B cell (primary cell): ENCODE measurements at regions not wholly inside any gene's neighbourhood (a gene's known extent, or its start where the extent isn't known, plus 50 kb on each side); places are given as distances from the start of the nearest gene placed in this dataset.

Experiments
- CTCF ChIP-seq: fragments of 200-600 bp; IDR thresholded peaks from one replicate; pipeline ENCODE4 v1.8.0; 2022; ENCODE audit warnings: antibody characterized with exemption, mild to moderate bottlenecking
- EZH2 ChIP-seq: IDR thresholded peaks from 2 replicates; pipeline ENCODE4 v1.6.1; 2012; ENCODE audit warnings: borderline replicate concordance, low read depth, mild to moderate bottlenecking, moderate library complexity, low read length; ENCODE audit not compliant: insufficient read depth, poor library complexity, severe bottlenecking

DNA sequence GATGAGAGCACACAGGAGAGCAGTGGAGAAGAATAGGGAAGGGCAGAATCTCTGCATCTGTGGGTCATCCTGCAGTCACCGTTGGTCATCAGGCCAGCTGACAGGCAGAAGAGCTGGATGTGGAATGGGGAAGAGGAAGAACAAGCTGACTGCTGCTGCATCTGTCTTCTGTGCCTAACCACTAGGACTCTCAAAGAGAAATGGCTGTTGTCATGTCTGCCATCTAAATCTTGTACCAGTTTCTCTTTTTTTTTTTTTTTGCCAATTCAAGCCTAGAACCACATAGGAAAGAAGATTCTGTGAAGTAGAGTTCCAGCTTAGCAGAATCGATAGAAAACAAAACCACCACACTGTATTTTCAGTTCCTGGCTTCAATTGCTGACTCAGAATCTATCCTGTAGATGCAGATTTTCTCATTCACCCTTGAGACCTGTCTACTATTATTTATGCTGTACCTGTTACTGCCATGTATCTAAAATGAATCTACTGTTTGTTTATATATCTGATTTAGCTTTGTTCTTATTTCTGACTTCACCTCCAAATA lies 421.9 kb upstream of the PRICKLE1 start:
- TF ChIP-seq CTCF: no peak
- TF ChIP-seq EZH2: no peak
